ENCODE measurements at regions not wholly inside any gene's neighbourhood (a gene's known extent, or its start where the extent isn't known, plus 50 kb on each side); places are given as distances from the start of the nearest gene placed in this dataset.
"Not testable (repeated sequence)": the region's sequence is repeated elsewhere in the genome, so short reads cannot be mapped to it uniquely, and the experiment has no call there.

- no peak for DNase-seq (ENCODE audit: low spot score)
Observed at GRCh38 chr3:94609908-94610307, 547.0 kb downstream of the NSUN3 start.

- DNase-seq (ENCODE audit: low spot score), result no peak
Observed at GRCh38 chr3:94611596-94611995, 548.7 kb downstream of the NSUN3 start.

DNA sequence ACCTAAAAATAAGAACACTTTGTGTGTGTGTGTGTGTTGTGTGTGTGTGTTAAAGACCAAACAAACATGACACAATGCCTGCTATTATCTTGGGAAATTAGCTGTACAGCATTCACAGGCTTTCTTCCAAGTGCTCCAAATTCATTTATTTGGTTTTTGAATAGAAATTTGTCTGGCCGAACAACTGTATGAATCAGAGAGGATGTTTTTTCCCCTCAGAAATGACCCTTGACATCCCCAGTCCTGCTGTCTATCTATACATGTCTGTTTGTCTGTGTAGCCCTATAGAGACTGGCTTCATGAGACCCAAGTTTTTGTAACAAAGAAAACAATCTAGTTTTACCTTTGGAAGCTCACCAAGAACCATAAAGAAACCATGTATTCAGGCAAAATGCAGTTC, 549.8 kb downstream of the NSUN3 start:
- DNase-seq (ENCODE audit: low spot score), result no peak

DNA sequence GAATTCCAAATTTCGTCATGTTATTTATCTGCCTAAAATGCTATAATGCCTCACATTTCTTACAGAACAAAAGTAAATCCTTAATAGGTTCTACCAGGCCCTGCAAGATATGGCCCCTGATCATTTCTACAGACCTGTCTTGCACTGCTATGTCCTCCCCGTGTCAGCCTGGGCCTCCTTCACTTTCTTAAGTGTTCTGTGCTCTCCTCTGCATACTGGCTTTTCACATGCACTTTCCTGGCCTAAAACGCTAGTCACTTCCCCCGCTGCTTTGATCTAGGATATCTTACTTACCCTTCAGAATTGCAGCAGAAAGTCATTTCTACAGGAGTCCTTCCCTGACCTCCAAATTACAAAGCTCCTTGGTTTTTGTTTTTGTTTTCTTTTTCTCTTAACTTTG, 551.3 kb downstream of the NSUN3 start:
- no peak for DNase-seq (ENCODE audit: low spot score)

DNA sequence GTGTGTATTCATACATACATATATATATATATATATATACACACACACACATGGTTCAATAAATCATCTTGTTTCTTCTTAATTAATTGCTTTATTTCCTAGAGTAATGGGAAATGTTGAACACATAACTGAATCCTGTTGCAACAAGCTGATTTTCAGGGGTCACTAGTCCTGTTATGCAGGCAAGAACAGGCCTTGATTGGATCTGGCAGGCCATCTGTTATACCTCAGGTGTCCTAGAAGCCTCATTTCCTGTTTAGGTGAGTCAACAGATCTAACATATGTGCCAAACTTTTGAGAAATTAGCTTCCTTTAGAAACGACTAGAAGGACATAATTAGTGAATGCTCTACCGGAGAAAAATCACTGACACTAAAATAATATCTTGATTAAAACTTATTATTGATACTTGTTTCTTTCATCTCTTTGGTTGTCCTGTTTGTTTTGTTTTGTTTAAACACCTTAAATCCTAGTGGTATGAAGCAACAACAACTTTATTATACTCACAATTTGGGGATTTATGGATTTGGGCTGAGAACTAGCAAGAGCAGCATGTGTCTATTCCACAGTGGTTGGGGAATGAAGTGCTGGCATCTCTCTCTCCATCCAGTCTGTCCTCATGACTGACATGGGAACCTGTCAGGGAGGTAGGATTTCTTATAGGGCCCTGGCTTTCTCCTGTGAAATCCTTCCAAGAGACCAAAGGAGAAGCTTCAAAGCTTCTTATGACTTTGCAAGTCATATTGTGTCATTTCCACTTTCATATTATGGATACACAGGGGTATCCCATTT, 552.6 kb downstream of the NSUN3 start:
- no peak for DNase-seq (ENCODE audit: low spot score)

- no peak for DNase-seq (ENCODE audit: low spot score)
Observed at GRCh38 chr3:94616833-94617232, 554.0 kb downstream of the NSUN3 start.

DNA sequence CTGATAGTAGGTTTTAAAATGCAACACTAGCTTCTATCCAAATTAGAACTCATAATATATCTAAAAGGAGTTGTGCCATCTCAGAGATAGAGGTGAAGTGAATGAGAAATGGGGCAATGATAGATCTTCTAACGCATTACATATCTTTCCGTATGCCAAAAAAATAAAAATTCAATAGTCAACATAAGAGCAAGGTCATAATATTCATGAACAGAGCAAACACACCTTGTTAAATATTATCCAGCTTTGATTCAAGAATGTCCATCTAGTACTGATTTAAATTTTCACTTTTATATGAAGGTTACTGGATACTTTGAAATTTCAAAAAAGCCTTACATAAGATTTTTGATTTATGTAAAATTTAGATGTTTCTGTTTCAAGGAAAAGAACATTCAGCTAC, 554.5 kb downstream of the NSUN3 start:
- no peak for DNase-seq (ENCODE audit: low spot score)

DNA sequence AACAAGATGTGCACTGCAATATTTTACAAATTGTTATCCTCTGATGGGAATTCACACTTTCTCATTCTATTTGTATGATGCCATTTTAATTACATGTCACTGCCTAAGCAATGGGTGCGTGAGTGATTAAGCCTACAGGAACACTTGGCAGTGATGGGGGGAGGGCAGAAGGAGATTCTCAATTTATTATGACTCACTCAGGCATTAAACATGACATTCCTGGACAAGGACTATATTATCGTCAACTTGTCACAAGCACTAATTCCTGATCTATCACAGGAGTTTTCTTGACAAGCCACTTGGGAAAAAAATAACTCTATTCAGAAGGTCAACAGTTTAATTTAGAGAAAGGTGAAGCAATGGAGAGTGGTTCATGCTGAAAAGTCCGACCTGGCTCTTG, 556.8 kb downstream of the NSUN3 start:
- DNase-seq (ENCODE audit: low spot score), result no peak

- DNase-seq (ENCODE audit: low spot score), result no peak
Observed at GRCh38 chr3:94626573-94626972, 563.7 kb downstream of the NSUN3 start.

- no peak for DNase-seq (ENCODE audit: low spot score)
Observed at GRCh38 chr3:94627689-94628088, 564.8 kb downstream of the NSUN3 start.

- DNase-seq (ENCODE audit: low spot score), result no peak
Observed at GRCh38 chr3:94643400-94643799, 580.5 kb downstream of the NSUN3 start.

GRCh38 chr3:94645790-94646189, 582.9 kb downstream of the NSUN3 start:
- DNase-seq (ENCODE audit: low spot score), result no peak

DNA sequence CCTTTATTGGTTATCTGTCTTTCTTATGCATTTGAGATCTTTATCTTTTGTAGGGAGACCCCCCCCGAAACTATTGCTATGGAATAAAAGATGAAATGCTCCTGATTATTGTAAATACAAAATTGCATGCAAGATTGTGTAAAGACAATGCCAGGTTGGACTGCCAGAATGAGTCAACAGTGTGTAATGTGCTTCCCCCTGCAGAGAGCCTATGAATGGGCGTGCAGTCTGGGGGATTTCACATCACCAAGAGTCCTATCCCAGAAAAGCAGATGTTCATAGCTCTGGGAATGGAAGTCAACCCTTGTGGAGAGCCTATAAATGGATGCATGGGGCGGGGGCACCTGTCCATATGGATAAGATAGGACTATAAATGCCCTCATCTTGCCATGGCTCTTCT, 584.3 kb downstream of the NSUN3 start:
- DNase-seq (ENCODE audit: low spot score), result no peak

DNA sequence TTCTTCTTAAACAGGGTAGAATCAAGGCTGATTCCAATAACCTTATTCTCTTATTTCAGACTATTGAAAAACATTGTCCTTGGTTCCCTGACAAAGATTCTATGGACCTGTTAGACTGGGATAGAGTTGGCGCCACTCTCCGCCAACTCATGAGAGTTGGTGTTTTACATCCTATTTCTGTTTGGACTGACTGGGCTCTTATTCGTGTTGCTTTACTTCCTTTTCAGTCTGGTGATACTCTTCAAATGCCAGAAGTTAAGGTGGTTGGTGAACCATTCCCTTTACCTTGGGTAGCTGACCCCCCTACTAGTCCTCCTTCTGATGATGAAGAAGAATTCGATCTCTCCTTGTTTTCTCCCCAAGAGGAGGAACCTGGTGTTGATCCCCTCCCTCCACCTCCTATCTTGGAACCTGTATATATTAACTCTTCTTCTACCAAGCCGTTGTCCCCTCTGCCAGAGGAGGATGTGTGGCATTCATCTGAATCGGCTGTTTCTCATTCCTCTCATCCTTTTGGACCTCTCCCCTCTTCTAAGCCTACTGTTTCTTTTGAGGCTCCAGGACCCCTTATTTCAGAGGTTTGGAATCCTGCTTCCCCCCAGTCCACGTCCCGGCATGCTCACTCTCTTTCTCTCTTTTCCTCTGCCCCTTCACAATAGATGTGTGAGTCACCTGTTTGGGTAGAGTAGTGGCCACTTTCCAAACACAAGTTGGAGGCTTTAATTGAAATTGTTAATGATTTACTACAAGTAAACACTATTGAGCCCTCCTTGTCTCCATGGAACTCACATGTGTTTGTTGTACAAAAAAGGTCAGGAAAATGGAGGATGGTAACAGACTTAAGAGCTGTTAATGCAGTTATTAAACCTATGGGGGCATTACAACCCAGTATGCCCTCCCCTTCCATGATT, 585.7 kb downstream of the NSUN3 start:
- DNase-seq (ENCODE audit: low spot score), result not testable (repeated sequence)

GRCh38 chr3:94654096-94654495, 591.2 kb downstream of the NSUN3 start:
- no peak for DNase-seq (ENCODE audit: low spot score)

DNA sequence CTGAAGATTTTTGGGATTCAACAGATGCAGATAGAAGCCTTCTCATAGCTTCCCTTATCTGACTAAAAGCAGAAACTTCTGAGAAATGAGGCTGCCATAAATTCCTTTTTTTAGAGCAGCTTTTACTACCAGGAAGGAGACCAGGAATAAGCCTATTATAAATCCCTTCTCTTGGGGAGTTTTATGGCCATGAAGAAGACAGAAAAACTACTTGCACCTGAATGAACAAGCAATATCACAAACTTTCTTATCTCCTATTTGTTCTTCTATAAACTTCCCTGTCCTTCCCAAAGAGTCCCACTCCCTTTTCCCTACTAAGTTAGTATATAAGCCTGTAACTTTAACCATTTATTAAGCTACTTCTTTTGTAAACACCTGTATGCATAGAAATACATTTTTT, 603.1 kb downstream of the NSUN3 start:
- no peak for DNase-seq (ENCODE audit: low spot score)

DNA sequence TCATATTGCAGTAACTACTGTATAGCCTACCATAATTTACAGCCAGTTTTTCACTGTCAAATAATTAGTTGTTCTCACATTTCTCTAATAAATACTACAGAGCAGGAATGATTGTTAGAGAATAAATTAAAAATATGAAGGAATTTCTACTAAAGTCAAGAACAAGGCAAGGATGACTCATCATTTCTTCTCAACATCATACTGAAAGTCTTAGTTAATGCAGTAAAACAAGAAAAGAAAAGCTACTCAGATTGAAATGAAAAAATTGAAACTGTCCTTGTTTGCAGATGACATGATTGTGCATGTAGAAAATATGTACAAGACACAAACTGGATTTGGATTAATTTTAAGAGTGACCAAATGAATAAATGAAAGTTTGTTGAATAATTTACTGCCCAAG, 608.2 kb downstream of the NSUN3 start:
- DNase-seq (ENCODE audit: low spot score), result no peak

GRCh38 chr3:94673876-94674275, 611.0 kb downstream of the NSUN3 start:
- DNase-seq (ENCODE audit: low spot score), result no peak

GRCh38 chr3:94686208-94686607, 623.3 kb downstream of the NSUN3 start:
- DNase-seq (ENCODE audit: low spot score), result no peak

DNA sequence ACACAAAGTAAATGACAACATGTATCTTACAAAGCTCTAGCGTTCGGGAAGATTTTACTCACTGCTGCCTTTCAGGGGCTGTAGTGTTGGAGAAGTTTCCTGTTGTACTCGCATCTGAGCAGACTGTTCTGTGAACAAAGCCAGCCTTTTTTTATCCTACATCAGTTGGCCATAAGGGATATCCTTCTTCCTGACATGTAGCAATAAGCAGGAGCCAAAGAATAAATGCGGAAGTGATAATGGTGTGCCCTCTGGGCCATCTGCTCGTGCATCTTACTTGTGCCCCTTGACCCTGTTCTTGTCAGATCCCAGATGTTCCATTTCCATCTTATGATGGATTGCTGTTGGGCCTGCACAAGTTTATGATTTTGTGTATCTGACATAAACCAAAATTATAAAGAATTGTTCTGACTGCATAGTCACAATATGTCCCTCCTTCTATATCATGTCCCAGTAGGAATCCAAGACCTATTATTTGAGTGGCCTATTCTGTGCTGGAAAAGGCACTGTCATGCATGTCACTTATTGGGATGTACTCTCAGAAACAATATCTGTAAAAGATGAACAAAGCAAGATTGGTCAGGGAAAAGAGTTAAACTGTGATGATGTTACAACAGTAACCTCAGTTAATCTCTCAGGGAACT, 631.3 kb downstream of the NSUN3 start:
- DNase-seq (ENCODE audit: low spot score), result no peak

GRCh38 chr3:94694894-94695293, 632.0 kb downstream of the NSUN3 start:
- no peak for DNase-seq (ENCODE audit: low spot score)

- no peak for DNase-seq (ENCODE audit: low spot score)
Observed at GRCh38 chr3:94704467-94704866, 641.6 kb downstream of the NSUN3 start.
